ENCODE measurements at regions not wholly inside any gene's neighbourhood (a gene's known extent, or its start where the extent isn't known, plus 50 kb on each side); places are given as distances from the start of the nearest gene placed in this dataset.

DNA sequence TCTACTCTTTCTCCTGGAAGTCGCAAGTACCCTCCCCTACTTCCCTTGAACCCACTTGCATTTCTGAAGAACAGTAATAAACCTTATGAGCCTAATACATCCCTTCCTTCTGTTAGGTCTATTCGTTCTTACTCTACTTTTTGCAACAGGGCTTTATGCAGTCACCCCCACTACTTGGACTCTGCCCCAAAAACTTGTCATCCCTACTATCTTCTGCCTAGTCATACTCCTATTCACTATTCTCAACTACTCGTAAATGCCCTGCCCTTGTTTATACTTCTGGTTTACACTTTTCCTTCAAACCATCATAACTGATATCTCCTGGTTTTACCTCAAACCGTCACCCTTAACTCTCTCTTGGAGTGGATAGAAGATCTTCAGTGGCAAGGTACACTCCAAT, 55.2 kb upstream of the SLIT2 start:
- intact Hi-C loops (cut with DNase I): no loop called here
- Histone ChIP-seq H3K27ac (no peak overlapping the region), H3K4me3 (no peak overlapping the region), H3K27me3 (no peaks in the 10 kb centered on the region), H3K9me3 (no peaks in the 10 kb centered on the region), H3K4me1 (peaks cover 0 to 19% (median 0%) of the 10 kb centered on the region in 3 donors), H3K36me3 (no peaks in the 10 kb centered on the region)
- no peak for TF ChIP-seq POLR2A (IDR thresholded peaks at IDR 0.05)
- TF ChIP-seq, protein P1, sequence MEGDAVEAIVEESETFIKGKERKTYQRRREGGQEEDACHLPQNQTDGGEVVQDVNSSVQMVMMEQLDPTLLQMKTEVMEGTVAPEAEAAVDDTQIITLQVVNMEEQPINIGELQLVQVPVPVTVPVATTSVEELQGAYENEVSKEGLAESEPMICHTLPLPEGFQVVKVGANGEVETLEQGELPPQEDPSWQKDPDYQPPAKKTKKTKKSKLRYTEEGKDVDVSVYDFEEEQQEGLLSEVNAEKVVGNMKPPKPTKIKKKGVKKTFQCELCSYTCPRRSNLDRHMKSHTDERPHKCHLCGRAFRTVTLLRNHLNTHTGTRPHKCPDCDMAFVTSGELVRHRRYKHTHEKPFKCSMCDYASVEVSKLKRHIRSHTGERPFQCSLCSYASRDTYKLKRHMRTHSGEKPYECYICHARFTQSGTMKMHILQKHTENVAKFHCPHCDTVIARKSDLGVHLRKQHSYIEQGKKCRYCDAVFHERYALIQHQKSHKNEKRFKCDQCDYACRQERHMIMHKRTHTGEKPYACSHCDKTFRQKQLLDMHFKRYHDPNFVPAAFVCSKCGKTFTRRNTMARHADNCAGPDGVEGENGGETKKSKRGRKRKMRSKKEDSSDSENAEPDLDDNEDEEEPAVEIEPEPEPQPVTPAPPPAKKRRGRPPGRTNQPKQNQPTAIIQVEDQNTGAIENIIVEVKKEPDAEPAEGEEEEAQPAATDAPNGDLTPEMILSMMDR (IDR thresholded peaks at IDR 0.05): no peak
- no peak for DNase-seq
- WGBS, 2 donors: 77 to 82% methylated on average over 4 of the region's 4 CpGs

DNA sequence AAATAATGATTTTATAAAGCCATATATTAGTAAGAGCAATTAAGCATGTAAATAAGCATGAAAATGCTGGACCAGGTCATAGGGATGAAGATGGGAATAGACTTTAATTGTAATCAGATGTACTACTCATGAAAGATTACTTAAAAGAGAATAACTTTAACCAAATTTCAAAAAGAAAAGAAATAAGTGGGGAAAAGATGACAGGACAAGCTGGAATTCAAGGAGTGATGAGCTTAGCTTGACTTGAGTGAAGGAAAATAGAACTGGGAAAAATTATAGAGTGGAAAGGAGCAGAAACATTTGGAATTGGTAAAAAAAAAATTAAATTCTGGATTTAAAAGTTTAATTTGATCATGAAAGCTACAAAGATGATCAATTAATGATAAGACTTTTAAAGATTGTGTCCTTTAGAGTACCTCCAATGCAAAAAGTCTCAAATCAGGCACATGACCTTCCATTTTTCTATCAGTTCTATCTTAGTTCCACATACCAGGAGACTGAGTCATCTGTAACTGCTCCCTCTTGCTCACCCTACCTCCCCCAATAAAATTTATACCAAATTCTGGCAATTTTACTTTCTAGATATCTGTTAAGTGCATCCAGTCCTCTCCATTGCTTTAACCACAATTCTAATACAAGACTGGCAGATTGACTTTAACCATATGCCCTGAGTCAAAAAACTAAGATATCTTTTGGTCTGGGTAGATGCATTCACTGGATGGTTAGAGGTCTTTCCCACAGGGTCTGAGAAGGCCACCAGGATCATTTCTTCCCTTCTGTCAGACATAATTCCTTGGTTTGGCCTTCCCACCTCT, 56.4 kb upstream of the SLIT2 start:
- intact Hi-C loops (cut with DNase I): no loop called here
- no peak for TF ChIP-seq POLR2A (IDR thresholded peaks at IDR 0.05)
- TF ChIP-seq, protein P1 (IDR thresholded peaks at IDR 0.05): no peak
- H3K36me3 ChIP-seq: no peaks in the 10 kb centered on the region
- no peaks in the 10 kb centered on the region for H3K9me3 ChIP-seq
- H3K4me1 ChIP-seq: peaks cover 0 to 19% (median 0%) of the 10 kb centered on the region in 3 donors
- no peak overlapping the region for H3K27ac ChIP-seq
- H3K27me3 ChIP-seq: no peaks in the 10 kb centered on the region
- no peak overlapping the region for H3K4me3 ChIP-seq
- no peak for DNase-seq

DNA sequence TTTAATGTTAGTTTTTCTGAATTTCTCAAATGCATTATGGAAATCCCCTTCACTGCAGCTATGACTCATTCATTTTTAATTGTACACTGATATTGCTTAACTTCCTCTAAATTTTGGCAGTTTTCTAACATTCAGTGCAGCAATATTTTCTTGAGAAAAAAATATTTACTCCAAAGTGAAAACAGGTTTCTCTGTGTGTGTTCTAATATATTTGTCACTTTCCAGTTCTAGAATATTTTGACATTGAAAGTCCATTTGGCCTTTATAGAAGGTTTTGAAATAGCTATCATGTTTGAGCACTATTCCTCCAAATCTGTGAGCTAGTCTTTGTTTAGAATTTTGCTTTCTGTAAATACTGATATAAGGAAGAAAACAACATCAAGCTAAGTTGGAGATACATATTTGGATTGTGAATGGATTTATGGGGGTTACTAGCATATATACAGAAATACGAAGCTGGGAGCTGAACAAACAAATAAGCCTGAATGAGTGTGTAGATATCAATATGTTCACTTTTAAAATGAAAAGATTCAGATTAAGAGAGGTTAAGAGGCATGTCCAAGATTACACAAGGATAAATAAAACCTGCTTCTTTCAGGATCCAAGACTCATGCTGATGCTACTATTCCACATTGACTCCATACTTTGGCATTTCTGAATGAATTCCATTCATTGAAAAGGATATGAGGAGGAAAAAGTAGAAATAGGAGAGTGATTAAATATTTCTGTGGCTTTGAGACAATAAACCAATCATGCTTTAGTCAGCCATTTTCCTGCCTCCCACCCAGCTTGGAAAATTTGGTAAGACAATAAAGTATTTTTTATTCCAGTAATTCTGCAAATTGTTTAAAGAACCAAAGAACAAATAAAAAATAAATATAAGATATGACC, 57.3 kb upstream of the SLIT2 start:
- no peak for DNase-seq
- Histone ChIP-seq H3K27me3 (no peaks in the 10 kb centered on the region), H3K27ac (peak overlapping the region in 2 of 4 donors; percentile 9 to 27), H3K4me3 (no peak overlapping the region), H3K9me3 (no peaks in the 10 kb centered on the region), H3K36me3 (no peaks in the 10 kb centered on the region), H3K4me1 (peaks cover 0 to 19% (median 0%) of the 10 kb centered on the region in 3 donors)
- intact Hi-C loops (cut with DNase I): no loop called here
- 45 to 50% methylated on average over 1 of the region's 1 CpG for WGBS, 2 donors
- TF ChIP-seq POLR2A (IDR thresholded peaks at IDR 0.05): no peak
- TF ChIP-seq, protein P1 (IDR thresholded peaks at IDR 0.05): no peak

DNA sequence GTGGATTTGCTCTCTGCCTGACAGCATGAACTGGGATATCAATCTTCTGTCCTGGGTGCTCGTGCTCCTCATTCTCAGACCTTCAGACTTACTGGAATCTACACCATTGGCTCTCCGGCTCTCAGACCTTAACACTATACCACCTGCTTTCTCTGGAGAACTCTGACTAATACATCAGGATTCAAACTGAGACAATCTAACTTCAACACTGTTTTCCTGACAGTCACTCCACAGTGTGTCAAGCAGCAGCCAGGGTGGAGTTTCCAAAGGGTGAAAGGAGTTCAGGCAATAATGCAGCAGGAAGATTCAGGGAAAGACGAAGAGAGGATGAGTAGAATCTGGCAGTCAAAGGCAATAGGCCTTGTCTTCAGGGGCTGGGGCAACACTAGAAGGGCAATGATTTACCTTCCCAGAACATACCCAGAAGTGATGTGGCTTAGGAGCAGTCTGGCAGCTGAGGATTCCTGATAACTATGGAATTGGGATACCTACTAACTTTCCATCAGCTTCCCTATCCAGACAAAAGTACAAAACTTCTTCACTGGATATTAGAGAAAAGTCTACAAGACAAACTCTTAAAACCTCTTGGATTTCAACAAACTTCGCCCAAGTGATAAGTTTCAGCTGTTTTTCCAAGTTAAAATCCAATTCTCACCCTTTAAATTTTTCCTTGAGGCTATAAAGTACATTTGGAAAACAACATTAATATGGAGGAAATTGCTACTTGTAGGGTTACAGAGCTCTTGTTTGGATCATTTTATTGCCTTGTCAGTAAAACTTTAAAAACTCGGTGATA, 58.4 kb upstream of the SLIT2 start:
- H3K36me3 ChIP-seq: no peaks in the 10 kb centered on the region
- DNase-seq: no peak
- no peaks in the 10 kb centered on the region for H3K9me3 ChIP-seq
- peaks cover 0 to 19% (median 0%) of the 10 kb centered on the region in 3 donors for H3K4me1 ChIP-seq
- intact Hi-C loops (cut with DNase I): no loop called here
- TF ChIP-seq, protein P1 (IDR thresholded peaks at IDR 0.05): no peak
- no peak for TF ChIP-seq POLR2A (IDR thresholded peaks at IDR 0.05)
- H3K27ac ChIP-seq: peak overlapping the region in 2 of 4 donors; percentile 23 to 49
- H3K27me3 ChIP-seq: no peaks in the 10 kb centered on the region
- H3K4me3 ChIP-seq: no peak overlapping the region
- WGBS, 2 donors: 47 to 64% methylated on average over 4 to 5 of the region's 5 CpGs

Data from esophagus squamous epithelium (tissue), 5 donors.